Fibroblast of lung (primary cell): ENCODE measurements at regions not wholly inside any gene's neighbourhood (a gene's known extent, or its start where the extent isn't known, plus 50 kb on each side); places are given as distances from the start of the nearest gene placed in this dataset.
"Not testable (repeated sequence)": the region's sequence is repeated elsewhere in the genome, so short reads cannot be mapped to it uniquely, and the experiment has no call there.

ENCODE experiments used
- DNase-seq, 2 donors: peaks; one replicate each; pipeline versions ENCODE4 v3.0.0 to v3.0.0-alpha.2; 2010; ENCODE audit warnings: low read depth in 2 of 2
- H2AFZ ChIP-seq: 2 replicates; pipeline ENCODE4 v1.5.1; 2012; ENCODE audit warnings: low read length, control low read depth, inconsistent platforms
- H3K27ac ChIP-seq: 2 replicates; pipeline ENCODE4 v1.5.1; 2011; ENCODE audit warnings: low read length, control low read depth; ENCODE audit not compliant: insufficient read depth
- H3K27me3 ChIP-seq: 2 replicates; pipeline ENCODE4 v1.5.1; 2011; ENCODE audit warnings: mild to moderate bottlenecking, low read length; ENCODE audit not compliant: control insufficient read depth, insufficient read depth
- H3K36me3 ChIP-seq: 2 replicates; pipeline ENCODE4 v1.5.1; 2011; ENCODE audit warnings: low read length; ENCODE audit not compliant: control insufficient read depth, insufficient read depth
- H3K4me1 ChIP-seq: 2 replicates; pipeline ENCODE4 v1.5.1; 2011; ENCODE audit warnings: low read length; ENCODE audit not compliant: control insufficient read depth, insufficient read depth; ENCODE audit errors: extremely low read depth
- H3K4me2 ChIP-seq: 2 replicates; pipeline ENCODE4 v1.5.1; 2011; ENCODE audit warnings: low read length, control low read depth; ENCODE audit not compliant: insufficient read depth; ENCODE audit errors: extremely low read depth
- H3K4me3 ChIP-seq, 4 experiments: fragments of 200-600 bp in 1 of 4; sonication (generic) in 1 of 4; replicated peaks in 1 of 4; 2 replicates each; pipeline ENCODE4 v1.5.1; 2011 to 2016; ENCODE audit warnings: low read length in 4 of 4, low read depth in 3 of 4, mild to moderate bottlenecking in 3 of 4, control low read depth in 2 of 4, inconsistent platforms in 1 of 4, mixed read lengths in 1 of 4; ENCODE audit not compliant: insufficient read depth in 1 of 4; ENCODE audit errors: control extremely low read depth in 1 of 4
- H3K79me2 ChIP-seq: 2 replicates; pipeline ENCODE4 v1.5.1; 2012; ENCODE audit warnings: mild to moderate bottlenecking, low read length, inconsistent platforms; ENCODE audit not compliant: control insufficient read depth, insufficient read depth
- H3K9ac ChIP-seq: 2 replicates; pipeline ENCODE4 v1.5.1; 2011; ENCODE audit warnings: mild to moderate bottlenecking, low read length, control low read depth; ENCODE audit not compliant: insufficient read depth
- H3K9me3 ChIP-seq: 2 replicates; pipeline ENCODE4 v1.5.1; 2012; ENCODE audit warnings: low read depth, low read length; ENCODE audit not compliant: control insufficient read depth, insufficient read depth
- H4K20me1 ChIP-seq: 2 replicates; pipeline ENCODE4 v1.5.1; 2011; ENCODE audit warnings: low read length; ENCODE audit not compliant: control insufficient read depth, insufficient read depth; ENCODE audit errors: extremely low read depth
- EZH2 ChIP-seq: IDR thresholded peaks from 2 replicates; pipeline ENCODE4 v1.5.1; 2012; ENCODE audit warnings: low read length, control low read depth, mild to moderate bottlenecking; ENCODE audit errors: missing control alignments
- TF ChIP-seq, protein P1 (sequence below), 2 donors: IDR thresholded peaks in 1 of 2; conservative IDR thresholded peaks in 1 of 2; 1 replicate in 1 of 2; 2 replicates in 1 of 2; pipeline ENCODE4 v1.5.1; 2011 to 2012; ENCODE audit warnings: low read length in 2 of 2, control low read depth in 1 of 2, inconsistent platforms in 1 of 2, low read depth in 1 of 2, mild to moderate bottlenecking in 1 of 2

DNA sequence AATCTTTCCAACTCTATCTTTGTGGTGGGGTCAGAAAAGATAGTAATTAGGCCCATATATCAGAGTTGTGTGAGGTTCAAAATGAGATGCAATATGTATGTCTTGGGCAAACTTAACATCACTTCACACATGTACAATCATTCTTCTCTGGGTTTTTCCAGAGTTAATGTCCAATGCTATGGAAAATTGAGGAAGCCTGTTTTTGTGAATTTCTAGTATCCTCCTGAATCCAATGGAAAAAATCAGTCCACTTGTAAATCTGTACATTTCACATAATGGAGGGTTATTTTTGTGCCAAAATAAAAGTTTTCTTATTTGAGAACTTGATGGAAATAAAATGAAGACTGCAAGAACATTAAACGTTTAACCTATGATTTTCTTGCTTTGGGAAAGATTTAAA, 155.6 kb upstream of the SEMA6A start:
- no peak for TF ChIP-seq EZH2
- TF ChIP-seq, protein P1, sequence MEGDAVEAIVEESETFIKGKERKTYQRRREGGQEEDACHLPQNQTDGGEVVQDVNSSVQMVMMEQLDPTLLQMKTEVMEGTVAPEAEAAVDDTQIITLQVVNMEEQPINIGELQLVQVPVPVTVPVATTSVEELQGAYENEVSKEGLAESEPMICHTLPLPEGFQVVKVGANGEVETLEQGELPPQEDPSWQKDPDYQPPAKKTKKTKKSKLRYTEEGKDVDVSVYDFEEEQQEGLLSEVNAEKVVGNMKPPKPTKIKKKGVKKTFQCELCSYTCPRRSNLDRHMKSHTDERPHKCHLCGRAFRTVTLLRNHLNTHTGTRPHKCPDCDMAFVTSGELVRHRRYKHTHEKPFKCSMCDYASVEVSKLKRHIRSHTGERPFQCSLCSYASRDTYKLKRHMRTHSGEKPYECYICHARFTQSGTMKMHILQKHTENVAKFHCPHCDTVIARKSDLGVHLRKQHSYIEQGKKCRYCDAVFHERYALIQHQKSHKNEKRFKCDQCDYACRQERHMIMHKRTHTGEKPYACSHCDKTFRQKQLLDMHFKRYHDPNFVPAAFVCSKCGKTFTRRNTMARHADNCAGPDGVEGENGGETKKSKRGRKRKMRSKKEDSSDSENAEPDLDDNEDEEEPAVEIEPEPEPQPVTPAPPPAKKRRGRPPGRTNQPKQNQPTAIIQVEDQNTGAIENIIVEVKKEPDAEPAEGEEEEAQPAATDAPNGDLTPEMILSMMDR (conservative IDR thresholded peaks at IDR 0.05 in 1 of 2, IDR thresholded peaks at IDR 0.05 in 1 of 2; ENCODE audit: low read depth in 1 of 2, low read length in 2 of 2): no peak
- H3K27me3 ChIP-seq: no peaks in the 10 kb centered on the region

DNA sequence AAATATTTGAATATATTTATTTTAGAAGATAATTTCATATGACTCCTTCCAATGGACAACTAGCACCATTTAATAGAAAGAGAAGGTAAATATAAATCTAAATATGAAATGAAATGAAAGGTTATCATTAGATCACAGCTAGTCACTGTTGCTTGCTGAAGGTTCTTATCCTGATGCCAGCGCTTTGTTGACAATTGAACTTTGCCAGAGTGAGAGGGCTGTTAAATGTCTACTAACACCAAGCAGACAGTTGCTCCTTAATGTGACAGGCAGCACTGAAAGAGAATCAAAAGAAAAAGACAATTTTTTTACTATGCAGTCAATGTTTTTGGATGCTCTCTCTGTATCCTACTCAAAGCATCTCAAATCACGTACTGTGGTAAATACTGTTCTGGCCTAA, 152.6 kb upstream of the SEMA6A start:
- TF ChIP-seq EZH2: no peak
- TF ChIP-seq, protein P1 (conservative IDR thresholded peaks at IDR 0.05 in 1 of 2, IDR thresholded peaks at IDR 0.05 in 1 of 2; ENCODE audit: low read depth in 1 of 2, low read length in 2 of 2): no peak
- H3K4me1 ChIP-seq: no peaks in the 10 kb centered on the region
- no peaks in the 10 kb centered on the region for H4K20me1 ChIP-seq
- H3K9ac ChIP-seq: no peak overlapping the region
- H3K27me3 ChIP-seq: no peaks in the 10 kb centered on the region
- H2AFZ ChIP-seq: no peak overlapping the region
- no peaks in the 10 kb centered on the region for H3K36me3 ChIP-seq
- H3K27ac ChIP-seq: no peak overlapping the region
- H3K4me3 ChIP-seq: no peak overlapping the region
- H3K9me3 ChIP-seq: no peaks in the 10 kb centered on the region
- no peak for DNase-seq
- no peak overlapping the region for H3K4me2 ChIP-seq
- H3K79me2 ChIP-seq: no peaks in the 10 kb centered on the region

More for the DNA sequence above, 155.6 kb upstream of the SEMA6A start:
- no peak overlapping the region for H2AFZ ChIP-seq
- H4K20me1 ChIP-seq: no peaks in the 10 kb centered on the region
- no peak overlapping the region for H3K9ac ChIP-seq
- H3K27ac ChIP-seq: no peak overlapping the region
- no peak overlapping the region for H3K4me3 ChIP-seq
- no peak for DNase-seq
- no peaks in the 10 kb centered on the region for H3K36me3 ChIP-seq
- no peaks in the 10 kb centered on the region for H3K4me1 ChIP-seq
- no peaks in the 10 kb centered on the region for H3K79me2 ChIP-seq
- no peak overlapping the region for H3K4me2 ChIP-seq
- H3K9me3 ChIP-seq: no peaks in the 10 kb centered on the region

DNA sequence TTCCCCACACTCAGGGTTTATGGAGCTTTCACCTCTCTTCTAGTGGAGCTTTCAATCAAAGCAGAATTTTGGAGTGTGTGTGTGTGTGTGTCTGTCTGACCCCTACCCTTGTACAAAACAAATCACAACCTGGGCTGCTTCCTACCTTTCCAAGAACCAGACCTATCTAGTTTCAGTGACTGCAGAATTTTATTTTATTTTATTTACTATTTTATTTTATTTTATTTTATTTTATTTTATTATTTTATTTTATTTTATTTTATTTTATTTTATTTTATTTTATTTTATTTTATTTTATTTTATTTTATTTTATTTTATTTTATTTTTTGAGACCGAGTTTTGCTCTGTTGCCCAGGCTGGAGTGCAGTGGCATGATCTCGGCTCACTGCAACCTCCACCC, 151.6 kb upstream of the SEMA6A start:
- not testable (repeated sequence) for H2AFZ ChIP-seq, H4K20me1 ChIP-seq, H3K9ac ChIP-seq, H3K36me3 ChIP-seq, H3K9me3 ChIP-seq, H3K4me1 ChIP-seq, H3K4me2 ChIP-seq, H3K27ac ChIP-seq, H3K27me3 ChIP-seq, H3K4me3 ChIP-seq, DNase-seq, H3K79me2 ChIP-seq
